HG02642 (cell line): ENCODE measurements at regions not wholly inside any gene's neighbourhood (a gene's known extent, or its start where the extent isn't known, plus 50 kb on each side); places are given as distances from the start of the nearest gene placed in this dataset.
A peak's percentile ranks its signal among the peaks of the same experiment; 100 is the strongest.

ENCODE experiments used
- ATAC-seq: cut with Tn5 transposase; IDR thresholded peaks from one replicate; pipeline ENCODE4 v1.9.1; 2021; ENCODE audit warnings: mild to moderate bottlenecking; ENCODE audit not compliant: unreplicated experiment, poor library complexity

DNA sequence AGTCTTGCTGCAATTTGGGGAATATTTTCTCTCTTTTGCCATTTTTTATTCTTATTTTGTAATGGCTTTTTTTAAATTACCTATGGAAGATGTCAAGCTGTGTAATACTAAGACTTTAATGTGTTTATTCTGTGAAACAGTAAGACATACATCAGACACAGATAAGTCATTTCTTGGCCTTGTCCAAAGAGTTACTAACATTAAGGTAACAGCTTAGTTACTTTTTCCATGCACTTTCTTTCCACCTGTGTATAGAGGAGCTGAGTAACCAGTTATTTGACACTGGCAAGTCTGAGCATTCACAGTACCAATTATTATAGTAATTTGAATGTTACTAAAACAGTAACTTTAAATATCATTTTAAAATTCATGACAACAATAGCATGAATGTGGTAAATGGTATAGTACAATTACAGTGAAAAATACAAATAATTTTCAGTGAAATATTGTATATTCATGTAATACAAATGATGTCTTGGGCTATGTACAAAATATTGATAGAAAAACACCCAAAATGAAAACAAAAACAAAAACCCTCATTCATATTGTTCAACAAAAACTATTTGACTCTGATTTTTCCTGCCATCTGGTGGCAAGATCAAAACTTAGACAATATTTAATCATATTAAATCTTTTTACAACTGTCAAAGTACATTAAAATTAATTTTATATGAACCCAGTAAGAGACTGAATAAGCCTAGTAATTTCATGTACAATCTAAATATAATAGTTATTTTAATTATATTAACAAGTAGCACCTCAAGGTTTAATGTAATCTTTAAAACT lies 259.8 kb upstream of the SEMA3A start:
- ATAC-seq = no peak

DNA sequence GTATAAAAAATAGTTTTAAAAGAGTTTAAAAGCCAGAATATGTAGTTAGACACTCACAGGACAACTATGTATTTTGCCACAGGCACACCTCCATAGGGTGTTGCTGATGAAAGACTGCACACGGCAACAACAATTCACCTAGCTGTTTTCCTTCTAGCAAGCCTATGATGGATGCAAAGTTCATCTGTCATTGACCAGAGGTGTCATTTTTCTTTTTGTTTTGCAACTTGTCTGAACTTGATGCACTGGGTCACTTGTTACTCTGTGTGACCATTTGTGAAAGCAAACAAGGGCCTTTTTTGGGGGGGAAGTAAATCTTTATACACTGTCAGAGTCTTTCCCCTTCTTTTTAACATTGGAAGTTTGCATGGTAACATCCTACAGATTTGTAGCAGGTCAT lies 258.0 kb upstream of the SEMA3A start:
- no peak for ATAC-seq

DNA sequence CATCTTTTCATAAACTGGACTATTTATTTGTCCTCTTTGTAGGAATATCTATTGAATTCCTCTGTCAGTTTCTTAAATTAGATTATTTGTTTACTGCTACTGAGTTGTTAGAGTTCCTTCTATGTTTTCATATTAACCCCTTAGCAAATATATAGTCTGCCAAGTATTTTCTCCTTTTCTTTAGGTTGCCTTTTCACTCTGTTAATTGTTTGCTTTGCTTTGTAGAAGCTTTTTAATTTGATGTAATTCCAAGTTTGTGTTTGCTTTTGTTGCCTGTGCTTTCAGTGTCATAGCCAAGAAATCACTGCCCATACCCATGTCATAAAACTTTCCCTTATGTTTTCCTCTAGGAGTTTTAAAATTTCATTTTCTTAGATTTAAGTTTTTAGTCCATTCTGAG lies 256.2 kb upstream of the SEMA3A start:
- ATAC-seq = no peak

DNA sequence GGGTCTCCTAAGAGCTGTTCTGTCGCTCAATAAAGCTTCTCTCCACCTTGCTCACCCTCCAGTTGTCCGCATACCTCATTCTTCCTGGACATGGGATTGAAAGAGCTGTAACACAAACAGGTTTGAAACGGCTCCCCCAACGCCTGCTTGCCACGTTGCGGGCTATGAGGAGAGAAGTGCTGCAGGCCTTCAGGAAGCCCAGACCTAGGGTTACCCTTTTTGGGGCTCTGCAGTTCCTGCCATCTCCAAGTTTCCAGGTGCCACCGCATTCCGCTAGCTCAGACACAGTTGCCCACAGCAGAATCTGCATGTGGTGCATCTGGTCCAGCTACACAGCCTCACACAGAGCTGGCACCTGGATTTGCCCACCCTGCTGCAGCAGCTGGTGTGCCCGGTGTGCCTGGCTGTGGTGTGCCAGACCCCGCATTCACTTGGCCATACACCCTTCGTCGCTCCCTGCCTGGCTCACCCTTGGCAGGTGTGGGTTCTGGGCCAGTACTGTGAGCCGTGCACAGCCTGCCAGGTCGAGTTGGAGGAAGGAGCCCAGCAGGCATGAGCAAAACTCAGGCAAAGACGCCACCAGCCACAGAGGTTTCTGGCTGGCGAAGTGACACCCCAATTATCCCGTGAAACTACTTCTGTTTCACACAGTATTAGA lies 253.2 kb upstream of the SEMA3A start:
- no peak for ATAC-seq

DNA sequence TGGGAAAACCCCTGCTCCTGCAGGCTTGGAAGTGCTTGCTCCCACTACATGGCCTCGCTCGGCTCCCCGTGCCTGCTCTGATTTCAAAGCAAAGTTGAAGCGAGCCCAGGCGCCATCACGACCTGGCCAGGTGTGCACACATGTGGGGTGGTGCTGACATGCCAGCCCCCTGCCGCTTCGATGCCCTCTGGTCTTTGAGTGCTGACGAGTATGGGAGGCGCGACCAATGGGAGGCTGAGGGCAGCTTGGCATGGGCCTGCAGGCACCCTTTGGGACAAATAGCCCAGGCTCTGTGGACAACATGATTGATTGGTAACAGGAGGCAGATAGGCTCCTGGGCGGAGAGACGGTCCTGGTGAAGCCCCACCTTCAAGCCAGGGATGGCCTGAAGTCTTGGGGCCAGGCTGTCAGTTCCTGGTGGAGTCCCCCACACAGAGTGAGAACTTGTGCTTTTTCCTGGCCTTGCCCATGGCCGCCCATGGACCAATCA lies 252.4 kb upstream of the SEMA3A start:
- ATAC-seq = no peak

DNA sequence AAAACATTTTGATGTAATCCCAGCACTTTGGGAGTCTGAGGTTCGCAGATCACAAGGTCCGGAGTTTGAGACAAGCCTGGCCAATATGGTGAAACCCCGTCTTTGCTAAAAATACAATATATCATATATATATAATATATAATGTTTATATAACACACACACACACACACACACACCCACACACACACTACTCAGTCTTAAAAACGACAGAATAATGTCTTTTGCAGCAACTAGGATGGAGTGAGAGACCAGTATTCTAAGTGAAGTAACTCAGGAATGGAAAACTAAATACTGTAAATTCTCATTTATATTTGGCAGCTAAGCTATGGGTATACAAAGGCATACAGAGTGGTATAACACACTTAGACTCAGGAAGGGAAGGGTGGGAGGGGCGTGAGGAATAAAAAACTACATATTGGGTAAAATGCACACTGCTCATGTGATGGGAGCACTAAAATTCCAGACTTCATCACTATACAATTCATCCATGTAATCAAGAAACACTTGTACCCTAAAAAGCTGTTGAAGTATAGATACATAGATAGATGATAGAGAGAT lies 231.2 kb upstream of the SEMA3A start:
- ATAC-seq = no peak

DNA sequence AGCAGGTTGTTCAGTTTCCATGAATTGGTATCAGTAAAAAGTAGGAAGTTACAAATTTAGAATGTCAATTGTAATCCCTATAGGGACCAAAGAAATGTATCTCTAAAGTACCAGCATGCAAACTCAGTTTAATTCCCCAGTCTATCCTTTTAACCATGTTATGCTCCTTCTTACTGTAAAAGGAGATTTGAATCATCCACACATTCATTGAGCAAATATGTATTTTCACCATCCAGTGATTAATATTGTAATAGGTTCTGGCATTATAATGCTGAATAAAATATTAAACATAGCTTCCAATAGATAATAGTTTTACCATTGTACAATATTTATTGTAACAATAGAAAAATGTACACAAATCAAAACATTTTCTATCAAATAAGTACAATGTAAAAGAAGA lies 228.2 kb upstream of the SEMA3A start:
- no peak for ATAC-seq

DNA sequence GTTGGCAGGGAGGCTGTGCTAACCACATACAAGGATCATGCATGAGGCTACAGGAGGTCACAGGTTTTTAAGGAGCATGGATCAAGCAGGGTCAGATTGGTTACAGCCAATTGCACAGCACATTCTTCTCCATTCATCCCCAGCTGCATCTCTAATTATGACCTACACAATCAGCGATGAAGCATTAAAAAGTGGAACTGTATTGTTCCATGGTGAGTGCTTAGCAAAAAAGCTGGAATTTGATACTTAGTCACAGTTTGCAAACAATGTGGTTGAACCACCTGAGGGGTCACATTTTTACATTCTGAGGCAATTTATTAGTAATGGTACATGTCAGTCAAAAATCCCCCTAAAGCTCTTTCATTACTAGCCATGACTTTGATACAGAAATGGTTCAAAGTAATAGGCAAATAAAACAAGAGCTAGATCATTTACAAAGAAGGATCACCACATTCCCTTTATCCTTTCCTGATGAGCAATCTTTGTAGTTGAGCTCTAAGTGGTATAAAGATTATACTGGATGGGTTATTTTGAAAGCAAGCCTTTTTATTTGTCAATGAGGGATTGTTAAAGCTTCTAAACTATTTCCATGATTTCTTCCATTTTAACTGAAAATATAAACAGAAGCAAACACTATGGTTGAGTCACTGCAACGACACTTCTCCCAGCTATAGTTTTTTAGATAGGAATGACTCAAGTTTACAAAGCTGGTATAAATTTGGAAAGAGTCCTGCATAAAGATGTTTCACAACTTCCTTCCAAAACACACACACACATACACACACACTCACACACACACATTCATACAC lies 217.8 kb upstream of the SEMA3A start:
- ATAC-seq = no peak

DNA sequence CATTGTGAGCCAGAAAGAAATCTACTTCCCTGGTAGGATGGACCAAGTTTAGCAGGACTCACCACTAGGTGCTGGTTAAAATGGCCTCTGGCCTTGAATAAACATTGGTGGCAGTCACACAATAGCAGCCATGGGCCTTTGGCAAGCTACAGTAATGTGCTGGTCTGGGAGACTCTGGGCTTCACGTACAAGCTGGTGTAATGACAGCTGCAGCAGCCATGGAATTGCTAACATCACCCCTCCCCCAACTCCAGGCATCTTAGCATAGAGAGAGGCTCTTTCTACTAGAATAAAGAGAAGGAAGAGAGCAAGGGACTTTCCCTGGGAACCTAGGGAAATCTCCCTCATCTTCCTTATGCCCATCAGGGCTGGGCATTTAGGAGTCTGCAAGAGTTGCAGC lies 205.1 kb upstream of the SEMA3A start:
- ATAC-seq = no peak

DNA sequence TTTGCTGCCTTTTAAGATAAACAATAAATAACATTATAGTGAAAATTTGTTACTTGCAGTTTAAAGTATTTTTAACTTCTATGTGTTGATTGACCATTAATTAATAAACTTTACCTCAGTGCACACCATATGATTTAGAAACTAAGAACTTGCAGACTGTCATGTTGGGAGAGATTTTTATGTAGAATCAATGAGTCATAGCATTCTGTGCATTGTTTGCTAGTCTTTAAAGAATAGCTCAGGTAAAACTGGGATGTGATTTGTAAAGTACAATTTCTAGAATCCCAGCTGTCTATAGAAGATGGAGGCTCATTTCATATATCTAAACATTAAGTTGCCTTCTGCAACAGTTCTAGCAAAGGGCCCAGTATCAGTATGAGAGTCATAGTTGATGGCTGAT lies 199.6 kb upstream of the SEMA3A start:
- ATAC-seq = no peak

DNA sequence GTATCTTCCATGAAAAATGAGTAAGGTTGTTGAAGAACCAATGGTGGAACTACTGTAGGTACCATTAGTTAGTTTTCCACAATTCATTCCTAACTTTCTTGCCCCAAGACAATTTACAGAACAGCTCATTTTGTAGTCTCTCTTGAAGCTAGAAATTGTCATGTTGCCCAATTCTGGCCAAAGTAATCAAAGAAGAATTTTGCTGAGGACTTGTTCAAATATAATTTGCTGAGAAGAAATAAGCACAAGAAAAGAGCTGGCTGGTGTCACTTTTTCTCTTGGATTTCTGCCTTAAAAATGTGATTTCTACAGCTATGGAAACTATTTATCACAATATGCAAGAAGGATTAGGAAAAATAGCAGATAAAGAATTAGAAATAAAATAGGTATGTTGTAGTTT lies 199.2 kb upstream of the SEMA3A start:
- no peak for ATAC-seq

DNA sequence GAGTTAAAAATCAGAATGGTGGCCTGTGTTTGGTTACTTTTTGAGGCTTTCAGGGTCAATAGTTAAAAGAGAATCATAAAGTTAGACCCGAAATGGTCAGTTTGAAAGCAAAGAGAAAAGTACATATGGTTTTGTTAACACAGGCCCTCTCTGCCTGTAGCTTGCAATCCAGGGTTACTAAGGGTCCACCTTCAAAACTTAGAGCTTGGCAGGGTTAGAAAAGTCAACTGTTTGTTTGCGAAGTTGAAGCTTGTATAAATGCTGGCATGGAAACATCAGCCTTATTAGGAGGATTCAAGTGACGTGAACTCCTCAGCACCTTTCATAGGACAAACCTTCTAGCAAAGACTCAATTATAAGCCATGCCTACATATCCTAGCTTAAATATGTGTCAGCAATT lies 196.3 kb upstream of the SEMA3A start:
- no peak for ATAC-seq

DNA sequence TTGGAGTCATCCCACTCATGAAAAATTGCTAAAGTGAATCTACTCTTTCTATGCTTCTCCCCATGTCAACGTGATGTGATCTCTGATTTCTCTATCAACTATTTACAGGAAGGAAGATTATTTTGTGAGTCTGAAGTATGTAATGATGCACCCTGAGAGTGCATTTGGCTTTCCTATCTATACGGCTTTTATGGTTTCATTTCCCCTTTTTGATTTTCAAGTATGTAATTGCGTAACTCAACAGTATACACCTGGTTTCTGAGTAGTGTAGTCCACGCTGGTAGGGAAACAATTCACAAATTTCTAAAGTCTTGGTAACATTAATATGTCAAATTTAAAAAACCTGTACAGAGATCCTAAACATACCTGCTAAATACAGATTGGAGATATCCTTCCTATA lies 194.7 kb upstream of the SEMA3A start:
- ATAC-seq = peak; percentile 100

DNA sequence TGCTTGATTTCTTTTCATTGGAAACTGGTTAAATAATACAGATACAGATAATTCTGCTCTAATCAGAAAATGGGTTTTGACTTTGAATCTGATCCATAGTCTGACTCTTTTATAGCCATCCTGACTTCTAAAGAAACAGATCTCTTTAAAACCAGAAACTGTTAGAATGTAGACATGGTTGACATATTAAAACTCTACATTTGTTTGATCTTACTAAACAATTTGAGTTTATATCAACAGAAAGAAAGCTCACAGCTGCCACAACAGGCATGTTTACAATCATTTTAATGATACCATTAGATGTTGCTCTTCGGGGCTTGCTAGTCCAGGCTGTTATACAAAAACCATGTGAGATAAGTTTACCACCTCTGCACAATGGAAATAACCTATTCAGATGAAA lies 193.0 kb upstream of the SEMA3A start:
- no peak for ATAC-seq

DNA sequence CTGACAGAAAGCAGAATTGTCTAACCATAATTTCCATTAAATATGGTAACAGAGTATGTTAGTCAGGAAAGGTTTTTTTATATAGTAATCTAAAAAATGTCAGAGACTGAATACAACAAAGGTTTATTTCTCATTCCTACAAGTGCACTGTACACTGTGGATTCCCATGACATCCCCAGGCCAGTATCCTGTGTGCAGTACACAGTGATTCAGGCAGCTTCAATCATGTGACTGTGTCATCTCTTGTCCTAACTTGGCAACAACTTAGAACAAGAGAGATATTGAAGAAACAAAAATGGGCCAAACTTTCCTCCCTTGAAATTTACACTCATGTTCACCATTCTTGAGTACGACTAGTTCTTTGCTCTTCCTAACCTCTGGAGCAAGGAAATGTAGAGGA lies 189.8 kb upstream of the SEMA3A start:
- ATAC-seq = no peak

DNA sequence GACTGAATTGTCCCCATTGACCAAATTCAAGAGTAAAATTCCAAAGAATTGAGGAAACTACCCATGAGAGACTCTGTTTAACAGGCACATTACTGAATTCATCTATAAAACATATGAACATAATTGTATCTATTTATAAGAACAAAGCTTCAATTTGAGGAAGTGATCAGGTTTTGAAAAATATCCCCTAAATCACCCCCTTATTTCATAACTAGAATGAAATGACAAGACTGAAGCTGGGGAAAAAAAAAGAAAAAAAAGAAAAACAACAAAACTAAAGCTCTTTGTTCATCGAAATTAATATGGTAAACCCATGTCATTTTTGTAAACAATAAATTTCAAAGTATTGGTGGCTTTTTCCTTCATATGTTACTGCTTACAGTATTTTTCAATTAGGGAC lies 184.9 kb upstream of the SEMA3A start:
- ATAC-seq = no peak

DNA sequence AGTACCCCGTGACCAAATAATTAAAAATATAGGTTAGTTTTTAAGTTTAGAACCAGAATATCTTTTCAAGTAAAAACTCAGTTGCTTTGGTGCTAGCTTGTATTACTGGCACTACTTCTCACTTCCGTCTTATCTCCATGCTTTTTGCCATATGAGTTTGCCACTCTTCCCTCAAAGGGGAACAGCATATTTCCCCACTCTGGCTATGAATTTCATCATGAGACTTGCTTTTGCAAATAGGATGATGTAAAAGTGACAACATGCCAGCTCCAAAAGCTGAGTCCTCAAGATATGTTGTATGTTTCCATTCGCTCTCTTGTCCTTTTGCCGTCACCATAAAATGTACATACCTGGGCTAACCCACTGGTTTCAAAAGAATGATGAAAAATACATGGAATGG lies 178.1 kb upstream of the SEMA3A start:
- ATAC-seq = no peak

DNA sequence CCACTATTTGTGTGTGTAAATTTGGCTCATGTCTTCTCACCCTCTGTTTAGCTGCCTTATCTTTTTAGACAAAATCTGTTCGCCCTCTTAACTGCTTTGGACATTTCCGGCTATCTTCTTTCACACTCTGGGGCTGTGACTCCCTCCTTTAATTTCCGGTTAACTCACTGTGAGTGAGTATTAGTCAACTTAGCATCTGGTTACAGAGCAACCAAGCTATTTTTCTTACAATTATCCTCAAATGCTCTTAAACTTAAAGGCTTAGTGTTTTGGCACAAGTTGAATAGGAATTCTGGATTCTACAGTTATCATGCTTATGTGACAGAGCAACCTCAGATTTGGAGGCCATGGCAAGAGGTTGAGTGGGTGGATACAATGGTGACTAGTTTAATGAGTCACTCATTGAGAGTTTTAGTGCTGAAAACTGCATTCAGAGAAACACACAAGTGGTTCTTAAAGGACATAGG lies 177.6 kb upstream of the SEMA3A start:
- ATAC-seq = no peak

DNA sequence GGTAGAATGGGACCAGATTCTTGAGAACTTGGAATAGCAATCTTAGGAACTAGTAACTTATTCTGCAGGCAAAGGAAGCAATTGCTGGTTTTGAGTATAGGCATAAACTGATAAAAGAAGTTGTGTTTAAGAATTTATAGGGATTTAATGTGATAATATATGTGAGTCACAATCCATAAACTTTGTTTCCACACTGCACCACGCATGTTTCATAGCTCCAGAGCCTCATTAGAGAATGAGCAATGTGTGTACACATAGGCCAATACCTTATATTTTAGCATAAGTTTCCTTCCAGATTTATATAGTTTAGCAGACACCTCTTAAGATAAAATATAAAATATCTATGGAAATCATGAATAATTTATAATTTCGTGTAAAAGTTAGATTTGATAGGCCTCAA lies 175.5 kb upstream of the SEMA3A start:
- no peak for ATAC-seq

DNA sequence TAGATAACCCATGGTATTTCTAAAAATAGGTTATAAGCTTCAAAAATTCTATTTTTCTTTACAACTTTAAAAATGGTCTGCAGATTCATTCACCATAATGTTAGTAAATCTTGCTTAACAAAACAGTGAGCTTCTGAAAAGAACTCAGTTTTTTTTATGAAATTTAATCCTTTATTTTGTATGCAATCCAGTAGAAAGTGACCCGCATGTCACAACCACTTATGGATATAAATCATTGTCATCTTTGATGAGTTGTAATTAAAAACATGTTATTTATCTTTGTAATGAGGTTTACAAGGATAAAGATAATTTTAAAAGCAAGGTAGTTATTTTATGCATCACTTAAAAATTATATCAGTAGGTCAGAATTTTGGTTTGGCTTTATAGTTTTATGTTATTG lies 173.5 kb upstream of the SEMA3A start:
- ATAC-seq = no peak

DNA sequence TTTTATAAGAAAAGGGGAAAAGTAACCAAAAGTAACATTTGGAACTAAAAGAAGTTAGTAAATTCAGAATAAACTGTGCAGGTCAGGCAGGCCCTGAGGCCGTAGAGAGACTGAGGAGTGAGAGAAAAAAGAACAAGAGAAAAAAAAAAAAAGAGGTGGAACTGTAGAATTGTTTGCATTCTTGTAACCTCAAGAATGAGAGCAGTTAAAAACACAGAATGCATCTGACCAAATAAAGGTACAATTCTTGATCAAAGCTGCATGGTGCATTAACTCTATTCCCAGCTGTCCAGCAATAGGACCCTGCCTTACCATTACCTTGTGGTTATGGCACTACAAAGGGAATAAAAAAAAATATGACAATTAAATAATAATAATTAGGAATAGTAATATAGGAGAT lies 170.1 kb upstream of the SEMA3A start:
- no peak for ATAC-seq
